OCI-LY1 (cell line): ENCODE measurements at regions not wholly inside any gene's neighbourhood (a gene's known extent, or its start where the extent isn't known, plus 50 kb on each side); places are given as distances from the start of the nearest gene placed in this dataset.

Experiments used
- CTCF ChIP-seq: fragments of 200-600 bp; sonication (generic), shearing (Covaris generic); IDR thresholded peaks from 2 replicates; pipeline ENCODE4 v1.5.1; 2017; ENCODE audit warnings: mild to moderate bottlenecking, antibody characterized with exemption, low read length, moderate library complexity, mixed read lengths
- EZH2 ChIP-seq: fragments of 200-600 bp; sonication (generic), shearing (Covaris generic); IDR thresholded peaks from 2 replicates; pipeline ENCODE4 v1.8.0; 2017; ENCODE audit warnings: borderline replicate concordance, mixed run types, mild to moderate bottlenecking, antibody characterized with exemption, low read length, moderate library complexity, mixed read lengths

DNA sequence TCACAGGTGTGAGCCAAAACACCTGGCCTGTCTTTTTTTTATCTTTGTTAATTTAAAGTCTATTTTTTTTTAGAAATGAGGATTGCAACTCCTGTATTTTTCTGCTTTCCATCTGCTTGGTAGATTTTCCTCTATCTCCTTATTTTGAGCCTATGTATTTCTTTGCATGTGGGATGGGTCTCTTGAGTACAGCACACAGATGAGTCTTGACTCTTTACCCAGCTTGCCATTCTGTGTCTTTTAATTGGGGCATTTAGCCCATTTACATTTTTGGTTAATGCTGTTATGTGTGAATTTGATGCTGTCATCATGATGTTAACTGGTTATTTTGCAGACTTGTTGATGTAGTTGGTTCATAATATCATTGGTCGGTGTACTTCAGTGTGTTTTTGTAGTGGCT lies 317.4 kb downstream of the IPO8 start:
- TF ChIP-seq CTCF, result no peak
- TF ChIP-seq EZH2, result no peak
